HepG2 (cell line): ENCODE measurements at regions not wholly inside any gene's neighbourhood (a gene's known extent, or its start where the extent isn't known, plus 50 kb on each side); places are given as distances from the start of the nearest gene placed in this dataset.

Experiments used
- KAT7 ChIP-seq: IDR thresholded peaks from 2 replicates; pipeline ENCODE4 v1.6.1; 2018; ENCODE audit warnings: borderline replicate concordance, missing compliant biosample characterization
- THAP11 ChIP-seq: IDR thresholded peaks from 2 replicates; pipeline ENCODE4 v1.6.1; 2016; ENCODE audit warnings: missing biosample characterization, missing genetic modification reagents
- TOE1 ChIP-seq: sonication (generic); formaldehyde crosslinking; IDR thresholded peaks from 2 replicates; pipeline ENCODE4 v1.4.0; 2020; ENCODE audit warnings: mild to moderate bottlenecking, missing genetic modification reagents
- U2AF1 ChIP-seq: fragments of 200-400 bp; formaldehyde crosslinking; optimal IDR thresholded peaks from 2 replicates; pipeline ENCODE3; 2017; ENCODE audit warnings: mild to moderate bottlenecking, low read depth, low read length
- ZBTB7B ChIP-seq: sonication (generic); formaldehyde crosslinking; IDR thresholded peaks from 2 replicates; pipeline ENCODE4 v1.4.0; 2020; ENCODE audit warnings: missing genetic modification reagents
- ZNF225 ChIP-seq: sonication (generic); formaldehyde crosslinking; IDR thresholded peaks from 2 replicates; pipeline ENCODE4 v1.4.0; 2020; ENCODE audit warnings: mild to moderate bottlenecking, missing genetic modification reagents
- ZNF260 ChIP-seq: sonication (generic); formaldehyde crosslinking; IDR thresholded peaks from 2 replicates; pipeline ENCODE4 v1.4.0; 2020; ENCODE audit warnings: missing genetic modification reagents, low read depth, mild to moderate bottlenecking, borderline replicate concordance
- ZNF34 ChIP-seq: sonication (generic); formaldehyde crosslinking; IDR thresholded peaks from 2 replicates; pipeline ENCODE4 v1.4.0; 2020; ENCODE audit warnings: mild to moderate bottlenecking, missing genetic modification reagents, borderline replicate concordance
- ZNF577 ChIP-seq: sonication (generic); formaldehyde crosslinking; IDR thresholded peaks from 2 replicates; pipeline ENCODE4 v1.4.0; 2020; ENCODE audit warnings: mild to moderate bottlenecking, low read depth, missing genetic modification reagents, borderline replicate concordance
- TF ChIP-seq, protein P1 (sequence below): sonication (generic); formaldehyde crosslinking; IDR thresholded peaks from 2 replicates; pipeline ENCODE4 v1.5.0; 2020; ENCODE audit warnings: mild to moderate bottlenecking, low read depth, missing genetic modification reagents, borderline replicate concordance
- TF ChIP-seq, protein P2 (sequence below): IDR thresholded peaks from 2 replicates; pipeline ENCODE4 v1.6.1; 2016; ENCODE audit warnings: low read depth, control low read depth
- TF ChIP-seq, protein P3 (sequence below): sonication (generic); formaldehyde crosslinking; IDR thresholded peaks from 2 replicates; pipeline ENCODE4 v1.5.0; 2020; ENCODE audit warnings: mild to moderate bottlenecking, missing genetic modification reagents
- TF ChIP-seq, protein P4 (sequence below): IDR thresholded peaks from 2 replicates; pipeline ENCODE4 v1.6.1; 2016; ENCODE audit warnings: low read depth
- TF ChIP-seq, protein P5 (sequence below): sonication (generic); formaldehyde crosslinking; IDR thresholded peaks from 2 replicates; pipeline ENCODE4 v1.5.0; 2020; ENCODE audit warnings: mild to moderate bottlenecking, missing genetic modification reagents, borderline replicate concordance

DNA sequence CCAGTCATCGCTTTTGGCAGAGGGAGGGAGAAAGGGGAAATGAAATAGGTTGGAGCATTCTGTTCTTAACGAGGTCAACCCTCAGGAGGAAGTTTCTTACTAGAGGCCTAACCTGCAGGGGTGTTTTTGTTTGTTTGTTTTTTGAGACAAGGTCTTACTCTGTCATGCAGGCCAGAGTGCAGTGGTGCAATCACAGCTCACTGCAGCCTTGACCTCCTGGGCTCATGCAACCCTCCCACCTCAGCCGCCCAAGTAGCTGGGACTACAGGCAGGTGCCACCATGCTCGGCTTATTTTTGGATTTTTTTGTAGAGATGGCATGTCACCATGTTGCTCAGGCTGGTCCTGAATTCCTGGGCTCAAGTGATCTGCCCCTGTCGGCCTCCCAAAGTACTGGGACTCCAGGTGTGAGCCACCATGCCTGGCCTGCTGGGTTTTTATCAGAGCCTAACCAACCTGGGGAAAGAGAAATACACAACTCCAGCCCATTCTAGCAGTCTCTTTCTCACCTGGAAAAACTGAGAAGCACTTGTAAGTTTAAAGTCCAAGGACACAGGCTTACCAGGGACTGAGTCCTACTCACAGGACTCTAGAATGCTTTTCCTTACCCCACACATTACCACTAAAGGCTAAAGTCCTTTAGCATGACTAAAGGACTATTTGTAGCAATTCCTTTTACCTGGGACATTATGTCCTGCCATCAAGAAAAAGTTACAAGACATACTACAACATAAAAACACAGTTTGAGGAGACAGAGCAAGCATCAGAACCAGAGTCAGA lies 101.0 kb upstream of the EGFR start (continued):
- TF ChIP-seq ZNF34 (CRISPR knock-in tag) = no peak
- TF ChIP-seq U2AF1 = no peak
- TF ChIP-seq, protein P1, sequence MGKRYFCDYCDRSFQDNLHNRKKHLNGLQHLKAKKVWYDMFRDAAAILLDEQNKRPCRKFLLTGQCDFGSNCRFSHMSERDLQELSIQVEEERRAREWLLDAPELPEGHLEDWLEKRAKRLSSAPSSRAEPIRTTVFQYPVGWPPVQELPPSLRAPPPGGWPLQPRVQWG (CRISPR knock-in tag) = no peak
- no peak; the same call in 1 of the 2 replicates for TF ChIP-seq KAT7 (CRISPR knock-in tag)
- TF ChIP-seq ZNF225 (CRISPR knock-in tag) = no peak
- TF ChIP-seq, protein P2, sequence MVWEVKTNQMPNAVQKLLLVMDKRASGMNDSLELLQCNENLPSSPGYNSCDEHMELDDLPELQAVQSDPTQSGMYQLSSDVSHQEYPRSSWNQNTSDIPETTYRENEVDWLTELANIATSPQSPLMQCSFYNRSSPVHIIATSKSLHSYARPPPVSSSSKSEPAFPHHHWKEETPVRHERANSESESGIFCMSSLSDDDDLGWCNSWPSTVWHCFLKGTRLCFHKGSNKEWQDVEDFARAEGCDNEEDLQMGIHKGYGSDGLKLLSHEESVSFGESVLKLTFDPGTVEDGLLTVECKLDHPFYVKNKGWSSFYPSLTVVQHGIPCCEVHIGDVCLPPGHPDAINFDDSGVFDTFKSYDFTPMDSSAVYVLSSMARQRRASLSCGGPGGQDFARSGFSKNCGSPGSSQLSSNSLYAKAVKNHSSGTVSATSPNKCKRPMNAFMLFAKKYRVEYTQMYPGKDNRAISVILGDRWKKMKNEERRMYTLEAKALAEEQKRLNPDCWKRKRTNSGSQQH (CRISPR knock-in tag) = no peak
- TF ChIP-seq THAP11 = 0 out of 2 replicates have a peak, but pooled peaks have one; percentile 25
- TF ChIP-seq ZNF260 (CRISPR knock-in tag) = no peak
- TF ChIP-seq ZNF577 (CRISPR knock-in tag) = no peak
- TF ChIP-seq TOE1 = no peak
- TF ChIP-seq ZBTB7B = peak; percentile 73
- TF ChIP-seq, protein P3, sequence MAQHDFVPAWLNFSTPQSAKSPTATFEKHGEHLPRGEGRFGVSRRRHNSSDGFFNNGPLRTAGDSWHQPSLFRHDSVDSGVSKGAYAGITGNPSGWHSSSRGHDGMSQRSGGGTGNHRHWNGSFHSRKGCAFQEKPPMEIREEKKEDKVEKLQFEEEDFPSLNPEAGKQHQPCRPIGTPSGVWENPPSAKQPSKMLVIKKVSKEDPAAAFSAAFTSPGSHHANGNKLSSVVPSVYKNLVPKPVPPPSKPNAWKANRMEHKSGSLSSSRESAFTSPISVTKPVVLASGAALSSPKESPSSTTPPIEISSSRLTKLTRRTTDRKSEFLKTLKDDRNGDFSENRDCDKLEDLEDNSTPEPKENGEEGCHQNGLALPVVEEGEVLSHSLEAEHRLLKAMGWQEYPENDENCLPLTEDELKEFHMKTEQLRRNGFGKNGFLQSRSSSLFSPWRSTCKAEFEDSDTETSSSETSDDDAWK (CRISPR knock-in tag) = no peak
- TF ChIP-seq, protein P4, sequence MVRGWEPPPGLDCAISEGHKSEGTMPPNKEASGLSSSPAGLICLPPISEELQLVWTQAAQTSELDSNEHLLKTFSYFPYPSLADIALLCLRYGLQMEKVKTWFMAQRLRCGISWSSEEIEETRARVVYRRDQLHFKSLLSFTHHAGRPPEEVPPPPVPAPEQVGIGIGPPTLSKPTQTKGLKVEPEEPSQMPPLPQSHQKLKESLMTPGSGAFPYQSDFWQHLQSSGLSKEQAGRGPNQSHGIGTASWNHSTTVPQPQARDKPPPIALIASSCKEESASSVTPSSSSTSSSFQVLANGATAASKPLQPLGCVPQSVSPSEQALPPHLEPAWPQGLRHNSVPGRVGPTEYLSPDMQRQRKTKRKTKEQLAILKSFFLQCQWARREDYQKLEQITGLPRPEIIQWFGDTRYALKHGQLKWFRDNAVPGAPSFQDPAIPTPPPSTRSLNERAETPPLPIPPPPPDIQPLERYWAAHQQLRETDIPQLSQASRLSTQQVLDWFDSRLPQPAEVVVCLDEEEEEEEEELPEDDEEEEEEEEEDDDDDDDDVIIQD (CRISPR knock-in tag) = peak; percentile 79; the same call in 1 of the 2 replicates
- TF ChIP-seq, protein P5, sequence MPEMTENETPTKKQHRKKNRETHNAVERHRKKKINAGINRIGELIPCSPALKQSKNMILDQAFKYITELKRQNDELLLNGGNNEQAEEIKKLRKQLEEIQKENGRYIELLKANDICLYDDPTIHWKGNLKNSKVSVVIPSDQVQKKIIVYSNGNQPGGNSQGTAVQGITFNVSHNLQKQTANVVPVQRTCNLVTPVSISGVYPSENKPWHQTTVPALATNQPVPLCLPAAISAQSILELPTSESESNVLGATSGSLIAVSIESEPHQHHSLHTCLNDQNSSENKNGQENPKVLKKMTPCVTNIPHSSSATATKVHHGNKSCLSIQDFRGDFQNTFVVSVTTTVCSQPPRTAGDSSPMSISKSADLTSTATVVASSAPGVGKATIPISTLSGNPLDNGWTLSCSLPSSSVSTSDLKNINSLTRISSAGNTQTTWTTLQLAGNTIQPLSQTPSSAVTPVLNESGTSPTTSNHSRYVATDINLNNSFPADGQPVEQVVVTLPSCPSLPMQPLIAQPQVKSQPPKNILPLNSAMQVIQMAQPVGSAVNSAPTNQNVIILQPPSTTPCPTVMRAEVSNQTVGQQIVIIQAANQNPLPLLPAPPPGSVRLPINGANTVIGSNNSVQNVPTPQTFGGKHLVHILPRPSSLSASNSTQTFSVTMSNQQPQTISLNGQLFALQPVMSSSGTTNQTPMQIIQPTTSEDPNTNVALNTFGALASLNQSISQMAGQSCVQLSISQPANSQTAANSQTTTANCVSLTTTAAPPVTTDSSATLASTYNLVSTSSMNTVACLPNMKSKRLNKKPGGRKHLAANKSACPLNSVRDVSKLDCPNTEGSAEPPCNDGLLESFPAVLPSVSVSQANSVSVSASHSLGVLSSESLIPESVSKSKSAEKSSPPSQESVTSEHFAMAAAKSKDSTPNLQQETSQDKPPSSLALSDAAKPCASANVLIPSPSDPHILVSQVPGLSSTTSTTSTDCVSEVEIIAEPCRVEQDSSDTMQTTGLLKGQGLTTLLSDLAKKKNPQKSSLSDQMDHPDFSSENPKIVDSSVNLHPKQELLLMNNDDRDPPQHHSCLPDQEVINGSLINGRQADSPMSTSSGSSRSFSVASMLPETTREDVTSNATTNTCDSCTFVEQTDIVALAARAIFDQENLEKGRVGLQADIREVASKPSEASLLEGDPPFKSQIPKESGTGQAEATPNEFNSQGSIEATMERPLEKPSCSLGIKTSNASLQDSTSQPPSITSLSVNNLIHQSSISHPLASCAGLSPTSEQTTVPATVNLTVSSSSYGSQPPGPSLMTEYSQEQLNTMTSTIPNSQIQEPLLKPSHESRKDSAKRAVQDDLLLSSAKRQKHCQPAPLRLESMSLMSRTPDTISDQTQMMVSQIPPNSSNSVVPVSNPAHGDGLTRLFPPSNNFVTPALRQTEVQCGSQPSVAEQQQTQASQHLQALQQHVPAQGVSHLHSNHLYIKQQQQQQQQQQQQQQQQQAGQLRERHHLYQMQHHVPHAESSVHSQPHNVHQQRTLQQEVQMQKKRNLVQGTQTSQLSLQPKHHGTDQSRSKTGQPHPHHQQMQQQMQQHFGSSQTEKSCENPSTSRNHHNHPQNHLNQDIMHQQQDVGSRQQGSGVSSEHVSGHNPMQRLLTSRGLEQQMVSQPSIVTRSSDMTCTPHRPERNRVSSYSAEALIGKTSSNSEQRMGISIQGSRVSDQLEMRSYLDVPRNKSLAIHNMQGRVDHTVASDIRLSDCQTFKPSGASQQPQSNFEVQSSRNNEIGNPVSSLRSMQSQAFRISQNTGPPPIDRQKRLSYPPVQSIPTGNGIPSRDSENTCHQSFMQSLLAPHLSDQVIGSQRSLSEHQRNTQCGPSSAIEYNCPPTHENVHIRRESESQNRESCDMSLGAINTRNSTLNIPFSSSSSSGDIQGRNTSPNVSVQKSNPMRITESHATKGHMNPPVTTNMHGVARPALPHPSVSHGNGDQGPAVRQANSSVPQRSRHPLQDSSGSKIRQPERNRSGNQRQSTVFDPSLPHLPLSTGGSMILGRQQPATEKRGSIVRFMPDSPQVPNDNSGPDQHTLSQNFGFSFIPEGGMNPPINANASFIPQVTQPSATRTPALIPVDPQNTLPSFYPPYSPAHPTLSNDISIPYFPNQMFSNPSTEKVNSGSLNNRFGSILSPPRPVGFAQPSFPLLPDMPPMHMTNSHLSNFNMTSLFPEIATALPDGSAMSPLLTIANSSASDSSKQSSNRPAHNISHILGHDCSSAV (CRISPR knock-in tag) = no peak
